Right lobe of liver (tissue), 4 donors: ENCODE measurements at regions not wholly inside any gene's neighbourhood (a gene's known extent, or its start where the extent isn't known, plus 50 kb on each side); places are given as distances from the start of the nearest gene placed in this dataset.

Experiments
- POLR2A ChIP-seq: fragments of 450-650 bp; IDR thresholded peaks from one replicate; pipeline ENCODE4 v1.6.1; 2017; ENCODE audit warnings: antibody characterized with exemption, mild to moderate bottlenecking
- TF ChIP-seq, protein P1 (sequence below), 4 donors: fragments of 200-600 bp in 3 of 4; fragments of 450-650 bp in 1 of 4; IDR thresholded peaks; one replicate each; pipeline versions ENCODE4 v1.5.1 to v1.8.0; 2016 to 2022; ENCODE audit warnings: antibody characterized with exemption in 4 of 4, mild to moderate bottlenecking in 2 of 4
- donor health status: DM: no; HTN: no; CAD: no.
- donor health status: DM: no; HTN: no; CAD: no.
- donor health status: DM: no; HTN: yes; CAD: no.

DNA sequence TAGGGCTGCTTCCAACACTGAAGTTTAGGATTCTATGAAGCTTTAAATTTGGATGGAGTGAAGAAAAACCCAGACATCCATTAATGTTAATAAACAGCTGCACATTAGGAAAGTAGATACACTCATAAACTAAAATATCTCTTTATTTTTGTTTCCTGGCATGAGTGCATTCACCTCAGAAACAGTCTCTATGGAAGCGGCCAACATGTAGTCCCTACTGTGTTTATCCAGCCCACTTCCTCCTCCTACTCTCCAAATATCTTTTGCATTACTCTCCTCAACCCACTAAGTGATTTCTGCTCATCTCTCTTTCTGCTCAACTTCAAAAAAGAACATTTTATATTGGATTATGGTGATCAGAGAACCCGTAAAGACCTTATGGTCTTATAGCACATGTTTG, 180.3 kb upstream of the MXRA5 start:
- TF ChIP-seq, protein P1, sequence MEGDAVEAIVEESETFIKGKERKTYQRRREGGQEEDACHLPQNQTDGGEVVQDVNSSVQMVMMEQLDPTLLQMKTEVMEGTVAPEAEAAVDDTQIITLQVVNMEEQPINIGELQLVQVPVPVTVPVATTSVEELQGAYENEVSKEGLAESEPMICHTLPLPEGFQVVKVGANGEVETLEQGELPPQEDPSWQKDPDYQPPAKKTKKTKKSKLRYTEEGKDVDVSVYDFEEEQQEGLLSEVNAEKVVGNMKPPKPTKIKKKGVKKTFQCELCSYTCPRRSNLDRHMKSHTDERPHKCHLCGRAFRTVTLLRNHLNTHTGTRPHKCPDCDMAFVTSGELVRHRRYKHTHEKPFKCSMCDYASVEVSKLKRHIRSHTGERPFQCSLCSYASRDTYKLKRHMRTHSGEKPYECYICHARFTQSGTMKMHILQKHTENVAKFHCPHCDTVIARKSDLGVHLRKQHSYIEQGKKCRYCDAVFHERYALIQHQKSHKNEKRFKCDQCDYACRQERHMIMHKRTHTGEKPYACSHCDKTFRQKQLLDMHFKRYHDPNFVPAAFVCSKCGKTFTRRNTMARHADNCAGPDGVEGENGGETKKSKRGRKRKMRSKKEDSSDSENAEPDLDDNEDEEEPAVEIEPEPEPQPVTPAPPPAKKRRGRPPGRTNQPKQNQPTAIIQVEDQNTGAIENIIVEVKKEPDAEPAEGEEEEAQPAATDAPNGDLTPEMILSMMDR (IDR thresholded peaks at IDR 0.05) = no peak
- TF ChIP-seq POLR2A = no peak
